Sigmoid colon (tissue), 4 donors: ENCODE measurements at regions not wholly inside any gene's neighbourhood (a gene's known extent, or its start where the extent isn't known, plus 50 kb on each side); places are given as distances from the start of the nearest gene placed in this dataset.

Source experiments
- CTCF ChIP-seq, 4 experiments: fragments of 450-650 bp in 3 of 4; fragments of 200-600 bp in 1 of 4; IDR thresholded peaks; one replicate each; pipeline ENCODE4 v1.5.1; 2016 to 2019; ENCODE audit warnings: antibody characterized with exemption in 4 of 4, mild to moderate bottlenecking in 3 of 4, moderate library complexity in 2 of 4
- POLR2A ChIP-seq, 2 donors: fragments of 450-650 bp; IDR thresholded peaks; one replicate each; pipeline ENCODE4 v1.6.1; 2016; ENCODE audit warnings: antibody characterized with exemption in 2 of 2, mild to moderate bottlenecking in 2 of 2, moderate library complexity in 2 of 2
- POLR2AphosphoS5 ChIP-seq, 4 donors: sonication (generic); formaldehyde crosslinking; IDR thresholded peaks; one replicate each; pipeline ENCODE4 v1.6.1; 2017; ENCODE audit warnings: antibody characterized with exemption in 4 of 4

DNA sequence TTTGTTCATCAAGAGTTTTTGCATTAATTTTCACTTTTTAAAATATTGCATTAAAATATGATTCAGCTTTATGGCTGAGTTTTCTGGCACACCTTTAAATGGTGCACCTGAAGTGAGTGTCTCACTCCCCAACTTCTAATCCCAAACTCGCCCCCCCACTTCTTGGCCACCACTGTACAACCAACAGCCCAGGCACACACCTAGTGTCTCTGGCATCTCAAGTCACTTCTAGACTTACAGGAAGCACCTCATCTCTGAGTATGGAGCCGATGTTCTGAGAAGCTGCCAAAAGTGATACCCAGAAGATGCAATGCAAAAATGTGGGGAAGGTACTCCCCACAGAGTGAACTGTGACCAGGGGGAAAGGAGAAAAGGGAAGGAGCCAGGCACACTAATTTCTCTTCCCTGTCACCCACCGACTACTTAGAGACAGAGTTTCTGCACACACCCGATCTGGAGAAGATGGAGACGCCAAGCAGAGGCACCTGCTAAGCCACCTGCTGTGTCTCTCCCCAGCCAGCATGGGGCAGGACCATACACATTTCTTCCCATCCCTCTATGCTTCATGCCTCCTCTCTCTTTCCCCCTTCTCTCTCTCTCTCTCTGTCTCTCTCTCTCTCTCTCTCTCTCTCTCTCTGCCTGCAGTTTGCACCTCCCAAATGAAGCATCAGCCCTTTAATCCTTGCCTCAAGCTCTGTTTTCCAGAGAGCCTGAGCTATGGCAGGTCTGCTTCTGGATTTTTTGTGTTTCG is 155.3 kb upstream of the ZNF507 start:
- TF ChIP-seq CTCF (IDR thresholded peaks at IDR 0.05) (no peak), POLR2A (IDR thresholded peaks at IDR 0.05) (no peak), POLR2AphosphoS5 (IDR thresholded peaks at IDR 0.05) (no peak)
